ENCODE measurements at regions not wholly inside any gene's neighbourhood (a gene's known extent, or its start where the extent isn't known, plus 50 kb on each side); places are given as distances from the start of the nearest gene placed in this dataset.

DNA sequence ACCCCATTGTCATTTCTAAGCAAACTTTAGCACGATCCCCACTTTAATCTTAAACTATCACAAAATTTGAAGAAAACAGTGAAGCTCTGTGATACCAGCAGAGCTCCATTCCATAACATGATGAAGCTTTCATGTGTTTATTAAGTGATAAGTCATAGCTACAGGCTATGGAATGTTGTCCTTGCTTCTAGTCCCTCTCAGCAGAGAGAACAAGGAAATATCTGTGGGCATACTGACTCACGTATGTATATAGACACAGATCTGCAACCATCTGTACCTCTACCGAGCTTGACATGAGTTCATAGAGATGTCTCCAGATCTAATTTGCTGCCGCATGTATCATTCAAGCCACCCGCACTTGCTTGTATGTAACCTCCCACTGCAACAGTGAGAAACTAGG, 588.9 kb downstream of the ETS1 start:
- ChIA-PET POLR2A (no interaction called here), CTCF (interaction anchor here (0.6 to 1.5 kb wide), 3 partner anchors 16 to 862 kb away, joined by 3 to 5 read pairs (median 3); no protein-coding TSS in a partner anchor)
- Histone ChIP-seq H3K27ac (ENCODE audit: low read depth in 2 of 2, low read length in 1 of 2) (no peak overlapping the region), H2AFZ (ENCODE audit: low read depth) (no peak overlapping the region), H3K79me2 (ENCODE audit: insufficient read depth) (no peaks in the 10 kb centered on the region), H3K9me2 (no peaks in the 10 kb centered on the region), H3K27me3 (ENCODE audit: insufficient read depth) (no peaks in the 10 kb centered on the region), H3K36me3 (replicated peaks in 1 of 2; ENCODE audit: control insufficient read depth in 1 of 2, insufficient read depth in 2 of 2, low read length in 1 of 2) (no peaks in the 10 kb centered on the region), H3F3A (replicated peaks; ENCODE audit: insufficient read depth) (peaks cover 4% of the 10 kb centered on the region), H3K4me3 (ENCODE audit: low read depth in 2 of 2, low read length in 1 of 2) (no peak overlapping the region), H4K20me1 (ENCODE audit: insufficient read depth) (no peaks in the 10 kb centered on the region), H3K4me2 (no peak overlapping the region), H3K4me1 (ENCODE audit: control insufficient read depth in 1 of 2, insufficient read depth in 2 of 2, low read depth in 1 of 2, low read length in 1 of 2) (peaks cover 0 to 5% of the 10 kb centered on the region in 2 experiments; a peak in 1 of 4 replicates), H3K9ac (no peak overlapping the region), H3K9me3 (no peaks in the 10 kb centered on the region)
- TF ChIP-seq NFIC (IDR thresholded peaks at IDR 0.05; ENCODE audit: borderline replicate concordance) (no peak), RAD21 (IDR thresholded peaks at IDR 0.05; ENCODE audit: low read length) (no peak), PBX3 (IDR thresholded peaks at IDR 0.05) (no peak), RXRA (IDR thresholded peaks at IDR 0.05; ENCODE audit: borderline replicate concordance, low read depth) (no peak), USF2 (IDR thresholded peaks at IDR 0.05; ENCODE audit: borderline replicate concordance, low read depth, low read length) (no peak), SMC3 (IDR thresholded peaks at IDR 0.05; ENCODE audit: low read depth, low read length) (no peak), SIN3A (IDR thresholded peaks at IDR 0.05; ENCODE audit: borderline replicate concordance, low read depth, low read length) (no peak), POLR2AphosphoS5 (IDR thresholded peaks at IDR 0.05; ENCODE audit: low read depth, low read length) (no peak), NRF1 (IDR thresholded peaks at IDR 0.05; ENCODE audit: low read depth, low read length) (no peak), RFX5 (IDR thresholded peaks at IDR 0.05; ENCODE audit: low read length) (no peak), GATA2 (CRISPR knock-in tag; IDR thresholded peaks at IDR 0.05) (no peak), YY1 (IDR thresholded peaks at IDR 0.05; ENCODE audit: low read depth) (no peak), RCOR1 (IDR thresholded peaks at IDR 0.05; ENCODE audit: low read length) (no peak)
- TF ChIP-seq, protein P1, sequence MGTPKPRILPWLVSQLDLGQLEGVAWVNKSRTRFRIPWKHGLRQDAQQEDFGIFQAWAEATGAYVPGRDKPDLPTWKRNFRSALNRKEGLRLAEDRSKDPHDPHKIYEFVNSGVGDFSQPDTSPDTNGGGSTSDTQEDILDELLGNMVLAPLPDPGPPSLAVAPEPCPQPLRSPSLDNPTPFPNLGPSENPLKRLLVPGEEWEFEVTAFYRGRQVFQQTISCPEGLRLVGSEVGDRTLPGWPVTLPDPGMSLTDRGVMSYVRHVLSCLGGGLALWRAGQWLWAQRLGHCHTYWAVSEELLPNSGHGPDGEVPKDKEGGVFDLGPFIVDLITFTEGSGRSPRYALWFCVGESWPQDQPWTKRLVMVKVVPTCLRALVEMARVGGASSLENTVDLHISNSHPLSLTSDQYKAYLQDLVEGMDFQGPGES (IDR thresholded peaks at IDR 0.05; ENCODE audit: low read depth, low read length) = no peak
- TF ChIP-seq, protein P2, sequence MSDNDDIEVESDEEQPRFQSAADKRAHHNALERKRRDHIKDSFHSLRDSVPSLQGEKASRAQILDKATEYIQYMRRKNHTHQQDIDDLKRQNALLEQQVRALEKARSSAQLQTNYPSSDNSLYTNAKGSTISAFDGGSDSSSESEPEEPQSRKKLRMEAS (IDR thresholded peaks at IDR 0.05; ENCODE audit: low read depth) = no peak
- TF ChIP-seq, protein P3, sequence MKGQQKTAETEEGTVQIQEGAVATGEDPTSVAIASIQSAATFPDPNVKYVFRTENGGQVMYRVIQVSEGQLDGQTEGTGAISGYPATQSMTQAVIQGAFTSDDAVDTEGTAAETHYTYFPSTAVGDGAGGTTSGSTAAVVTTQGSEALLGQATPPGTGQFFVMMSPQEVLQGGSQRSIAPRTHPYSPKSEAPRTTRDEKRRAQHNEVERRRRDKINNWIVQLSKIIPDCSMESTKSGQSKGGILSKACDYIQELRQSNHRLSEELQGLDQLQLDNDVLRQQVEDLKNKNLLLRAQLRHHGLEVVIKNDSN (IDR thresholded peaks at IDR 0.05; ENCODE audit: borderline replicate concordance, low read depth) = no peak
- 78% methylated on average over 5 of the region's 5 CpGs for WGBS (ENCODE audit: low lambda C conversion rate)
- no peak for DNase-seq

Data from SK-N-SH (cell line).